ENCODE measurements at regions not wholly inside any gene's neighbourhood (a gene's known extent, or its start where the extent isn't known, plus 50 kb on each side); places are given as distances from the start of the nearest gene placed in this dataset.

DNA sequence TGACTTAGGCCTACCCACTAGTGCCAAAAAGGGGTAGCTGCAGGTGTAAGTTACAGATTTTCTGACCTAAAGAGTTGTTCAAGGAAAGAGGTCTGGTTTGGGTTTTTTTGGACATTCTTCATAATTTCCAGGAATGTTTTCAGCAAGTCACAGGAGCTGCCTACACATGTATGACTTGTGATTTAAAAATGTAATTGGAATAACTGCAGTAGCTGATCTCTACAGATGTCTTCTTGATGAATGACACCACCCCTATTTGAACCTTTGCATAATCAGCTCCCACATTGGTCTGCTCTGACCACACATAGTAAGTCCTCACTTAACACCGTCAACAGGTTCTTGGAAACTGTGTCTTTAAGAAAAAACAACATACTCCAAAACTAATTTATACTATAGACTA, 481.4 kb downstream of the RASEF start:
- Histone ChIP-seq H3K9me3 (ENCODE audit: control insufficient read depth, insufficient read depth, low read depth, low read length) (no peaks in the 10 kb centered on the region), H3K79me2 (ENCODE audit: control insufficient read depth, insufficient read depth, low read length) (no peaks in the 10 kb centered on the region), H3K27ac (ENCODE audit: insufficient read depth, low read length) (no peak overlapping the region), H3K27me3 (ENCODE audit: control insufficient read depth, insufficient read depth, low read length) (no peaks in the 10 kb centered on the region), H2AFZ (ENCODE audit: low read length) (no peak overlapping the region), H3K36me3 (ENCODE audit: control insufficient read depth, insufficient read depth, low read length) (no peaks in the 10 kb centered on the region), H4K20me1 (ENCODE audit: control insufficient read depth, extremely low read depth, insufficient read depth, low read length) (no peaks in the 10 kb centered on the region), H3K4me3 (replicated peaks in 1 of 4; ENCODE audit: control extremely low read depth in 1 of 4, insufficient read depth in 1 of 4, low read depth in 3 of 4, low read length in 4 of 4) (no peak overlapping the region), H3K9ac (ENCODE audit: insufficient read depth, low read length) (no peak overlapping the region), H3K4me2 (ENCODE audit: extremely low read depth, insufficient read depth, low read length) (no peak overlapping the region), H3K4me1 (ENCODE audit: control insufficient read depth, extremely low read depth, insufficient read depth, low read length) (no peaks in the 10 kb centered on the region)
- TF ChIP-seq EZH2 (IDR thresholded peaks at IDR 0.05; ENCODE audit: low read length, missing control alignments): no peak
- TF ChIP-seq, protein P1, sequence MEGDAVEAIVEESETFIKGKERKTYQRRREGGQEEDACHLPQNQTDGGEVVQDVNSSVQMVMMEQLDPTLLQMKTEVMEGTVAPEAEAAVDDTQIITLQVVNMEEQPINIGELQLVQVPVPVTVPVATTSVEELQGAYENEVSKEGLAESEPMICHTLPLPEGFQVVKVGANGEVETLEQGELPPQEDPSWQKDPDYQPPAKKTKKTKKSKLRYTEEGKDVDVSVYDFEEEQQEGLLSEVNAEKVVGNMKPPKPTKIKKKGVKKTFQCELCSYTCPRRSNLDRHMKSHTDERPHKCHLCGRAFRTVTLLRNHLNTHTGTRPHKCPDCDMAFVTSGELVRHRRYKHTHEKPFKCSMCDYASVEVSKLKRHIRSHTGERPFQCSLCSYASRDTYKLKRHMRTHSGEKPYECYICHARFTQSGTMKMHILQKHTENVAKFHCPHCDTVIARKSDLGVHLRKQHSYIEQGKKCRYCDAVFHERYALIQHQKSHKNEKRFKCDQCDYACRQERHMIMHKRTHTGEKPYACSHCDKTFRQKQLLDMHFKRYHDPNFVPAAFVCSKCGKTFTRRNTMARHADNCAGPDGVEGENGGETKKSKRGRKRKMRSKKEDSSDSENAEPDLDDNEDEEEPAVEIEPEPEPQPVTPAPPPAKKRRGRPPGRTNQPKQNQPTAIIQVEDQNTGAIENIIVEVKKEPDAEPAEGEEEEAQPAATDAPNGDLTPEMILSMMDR (conservative IDR thresholded peaks at IDR 0.05 in 1 of 2, IDR thresholded peaks at IDR 0.05 in 1 of 2; ENCODE audit: low read depth in 1 of 2, low read length in 2 of 2): no peak
- peak in 1 of 2 donors; percentile 62 for DNase-seq (ENCODE audit: low read depth in 2 of 2)

DNA sequence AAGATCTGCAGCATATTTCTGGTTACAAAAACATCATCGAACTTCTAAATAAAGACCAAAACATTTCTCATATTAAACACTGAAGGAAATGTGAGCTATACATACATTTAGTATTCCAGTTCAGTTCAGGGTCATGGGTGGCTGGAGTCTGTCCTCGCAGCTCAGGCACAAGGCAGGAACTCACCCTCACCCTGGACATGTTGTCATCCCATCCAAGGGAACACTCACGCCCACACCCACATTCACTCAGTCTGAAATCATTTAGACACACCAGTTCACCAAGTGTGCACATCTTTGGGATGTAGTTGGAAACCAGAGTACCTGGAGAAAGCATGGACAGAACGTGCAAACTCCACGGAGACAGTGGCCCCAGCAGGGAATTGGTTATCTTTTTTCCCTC, 481.0 kb downstream of the RASEF start:
- no peak overlapping the region for H3K4me3 ChIP-seq (replicated peaks in 1 of 4; ENCODE audit: control extremely low read depth in 1 of 4, insufficient read depth in 1 of 4, low read depth in 3 of 4, low read length in 4 of 4)
- no peaks in the 10 kb centered on the region for H3K9me3 ChIP-seq (ENCODE audit: control insufficient read depth, insufficient read depth, low read depth, low read length)
- H3K9ac ChIP-seq (ENCODE audit: insufficient read depth, low read length): no peak overlapping the region
- no peak overlapping the region for H2AFZ ChIP-seq (ENCODE audit: low read length)
- TF ChIP-seq EZH2 (IDR thresholded peaks at IDR 0.05; ENCODE audit: low read length, missing control alignments): no peak
- TF ChIP-seq, protein P1 (conservative IDR thresholded peaks at IDR 0.05 in 1 of 2, IDR thresholded peaks at IDR 0.05 in 1 of 2; ENCODE audit: low read depth in 1 of 2, low read length in 2 of 2): no peak
- H3K4me1 ChIP-seq (ENCODE audit: control insufficient read depth, extremely low read depth, insufficient read depth, low read length): no peaks in the 10 kb centered on the region
- H3K4me2 ChIP-seq (ENCODE audit: extremely low read depth, insufficient read depth, low read length): no peak overlapping the region
- H3K27ac ChIP-seq (ENCODE audit: insufficient read depth, low read length): no peak overlapping the region
- no peaks in the 10 kb centered on the region for H3K27me3 ChIP-seq (ENCODE audit: control insufficient read depth, insufficient read depth, low read length)
- H3K36me3 ChIP-seq (ENCODE audit: control insufficient read depth, insufficient read depth, low read length): no peaks in the 10 kb centered on the region
- no peak for DNase-seq (ENCODE audit: low read depth in 2 of 2)
- no peaks in the 10 kb centered on the region for H3K79me2 ChIP-seq (ENCODE audit: control insufficient read depth, insufficient read depth, low read length)
- no peaks in the 10 kb centered on the region for H4K20me1 ChIP-seq (ENCODE audit: control insufficient read depth, extremely low read depth, insufficient read depth, low read length)

DNA sequence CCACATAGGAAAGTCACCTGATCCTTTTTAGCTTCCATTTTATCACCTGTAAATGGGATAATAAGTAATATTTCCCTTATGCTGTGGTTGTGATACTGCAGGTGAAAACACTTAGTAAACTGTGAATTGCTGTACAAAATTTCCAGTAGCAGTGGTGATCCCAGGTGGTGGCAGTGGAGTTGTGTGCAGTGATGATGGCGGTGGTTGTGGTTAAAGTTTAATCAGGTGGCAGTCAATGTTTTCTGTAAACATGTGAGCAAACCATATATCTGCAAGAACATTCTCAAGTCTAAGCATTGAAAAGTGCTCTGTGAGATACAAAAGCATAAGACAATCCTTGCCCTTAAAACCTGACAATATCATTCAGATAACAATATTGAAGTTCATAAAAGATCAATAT, 480.2 kb downstream of the RASEF start:
- DNase-seq (ENCODE audit: low read depth in 2 of 2): no peak
- no peaks in the 10 kb centered on the region for H3K36me3 ChIP-seq (ENCODE audit: control insufficient read depth, insufficient read depth, low read length)
- H3K4me2 ChIP-seq (ENCODE audit: extremely low read depth, insufficient read depth, low read length): no peak overlapping the region
- H3K27ac ChIP-seq (ENCODE audit: insufficient read depth, low read length): no peak overlapping the region
- H3K4me3 ChIP-seq (replicated peaks in 1 of 4; ENCODE audit: control extremely low read depth in 1 of 4, insufficient read depth in 1 of 4, low read depth in 3 of 4, low read length in 4 of 4): no peak overlapping the region
- no peak overlapping the region for H2AFZ ChIP-seq (ENCODE audit: low read length)
- H4K20me1 ChIP-seq (ENCODE audit: control insufficient read depth, extremely low read depth, insufficient read depth, low read length): no peaks in the 10 kb centered on the region
- H3K4me1 ChIP-seq (ENCODE audit: control insufficient read depth, extremely low read depth, insufficient read depth, low read length): no peaks in the 10 kb centered on the region
- H3K27me3 ChIP-seq (ENCODE audit: control insufficient read depth, insufficient read depth, low read length): no peaks in the 10 kb centered on the region
- no peak overlapping the region for H3K9ac ChIP-seq (ENCODE audit: insufficient read depth, low read length)
- no peaks in the 10 kb centered on the region for H3K9me3 ChIP-seq (ENCODE audit: control insufficient read depth, insufficient read depth, low read depth, low read length)
- no peaks in the 10 kb centered on the region for H3K79me2 ChIP-seq (ENCODE audit: control insufficient read depth, insufficient read depth, low read length)
- TF ChIP-seq, protein P1 (conservative IDR thresholded peaks at IDR 0.05 in 1 of 2, IDR thresholded peaks at IDR 0.05 in 1 of 2; ENCODE audit: low read depth in 1 of 2, low read length in 2 of 2): no peak
- TF ChIP-seq EZH2 (IDR thresholded peaks at IDR 0.05; ENCODE audit: low read length, missing control alignments): no peak
